Stimulated activated CD8-positive, alpha-beta memory T cell treated with anti-CD3 and anti-CD28 coated beads, Interleukin-4, amount 100 ng/mL, for 48 hours (primary cell): ENCODE measurements at regions not wholly inside any gene's neighbourhood (a gene's known extent, or its start where the extent isn't known, plus 50 kb on each side); places are given as distances from the start of the nearest gene placed in this dataset.
A peak's percentile ranks its signal among the peaks of the same experiment; 100 is the strongest.

Source experiments
- DNase-seq: peaks from one replicate; pipeline ENCODE4 v3.0.0-alpha.2; 2020

- DNase-seq = no peak
Observed at GRCh38 chr5:2158109-2158508, 275.4 kb upstream of the IRX4 start.

- DNase-seq = no peak
Observed at GRCh38 chr5:2157372-2157771, 274.6 kb upstream of the IRX4 start.

- DNase-seq = no peak
Observed at GRCh38 chr5:2156358-2157059, 273.8 kb upstream of the IRX4 start.

- DNase-seq = no peak
Observed at GRCh38 chr5:2155556-2155955, 272.8 kb upstream of the IRX4 start.

GRCh38 chr5:2153802-2154201, 271.1 kb upstream of the IRX4 start:
- DNase-seq = no peak

- no peak for DNase-seq
Observed at GRCh38 chr5:2153350-2153749, 270.6 kb upstream of the IRX4 start.

- peak; percentile 53 for DNase-seq
Observed at GRCh38 chr5:2151301-2151888, 268.7 kb upstream of the IRX4 start.

- DNase-seq = no peak
Observed at GRCh38 chr5:2149195-2149539, 266.4 kb upstream of the IRX4 start.

- DNase-seq = no peak
Observed at GRCh38 chr5:2148312-2149194, 265.8 kb upstream of the IRX4 start.

GRCh38 chr5:2147504-2148311, 265.0 kb upstream of the IRX4 start:
- no peak for DNase-seq

GRCh38 chr5:2143646-2144353, 261.1 kb upstream of the IRX4 start:
- no peak for DNase-seq

GRCh38 chr5:2143088-2143487, 260.4 kb upstream of the IRX4 start:
- no peak for DNase-seq

GRCh38 chr5:2142456-2142954, 259.8 kb upstream of the IRX4 start:
- no peak for DNase-seq

- no peak for DNase-seq
Observed at GRCh38 chr5:2141254-2142000, 258.7 kb upstream of the IRX4 start.

GRCh38 chr5:2140501-2141175, 257.9 kb upstream of the IRX4 start:
- no peak for DNase-seq

- no peak for DNase-seq
Observed at GRCh38 chr5:2139478-2139877, 256.8 kb upstream of the IRX4 start.

- DNase-seq = no peak
Observed at GRCh38 chr5:2138896-2139295, 256.2 kb upstream of the IRX4 start.

- DNase-seq = no peak
Observed at GRCh38 chr5:2137444-2138050, 254.8 kb upstream of the IRX4 start.

GRCh38 chr5:2136728-2137333, 254.1 kb upstream of the IRX4 start:
- no peak for DNase-seq

GRCh38 chr5:2135833-2136232, 253.1 kb upstream of the IRX4 start:
- DNase-seq = no peak
